HG03432 (cell line): ENCODE measurements at regions not wholly inside any gene's neighbourhood (a gene's known extent, or its start where the extent isn't known, plus 50 kb on each side); places are given as distances from the start of the nearest gene placed in this dataset.

Experiments
- ATAC-seq: cut with Tn5 transposase; IDR thresholded peaks from one replicate; pipeline ENCODE4 v1.9.1; 2021; ENCODE audit warnings: mild to moderate bottlenecking, moderate library complexity; ENCODE audit not compliant: unreplicated experiment

DNA sequence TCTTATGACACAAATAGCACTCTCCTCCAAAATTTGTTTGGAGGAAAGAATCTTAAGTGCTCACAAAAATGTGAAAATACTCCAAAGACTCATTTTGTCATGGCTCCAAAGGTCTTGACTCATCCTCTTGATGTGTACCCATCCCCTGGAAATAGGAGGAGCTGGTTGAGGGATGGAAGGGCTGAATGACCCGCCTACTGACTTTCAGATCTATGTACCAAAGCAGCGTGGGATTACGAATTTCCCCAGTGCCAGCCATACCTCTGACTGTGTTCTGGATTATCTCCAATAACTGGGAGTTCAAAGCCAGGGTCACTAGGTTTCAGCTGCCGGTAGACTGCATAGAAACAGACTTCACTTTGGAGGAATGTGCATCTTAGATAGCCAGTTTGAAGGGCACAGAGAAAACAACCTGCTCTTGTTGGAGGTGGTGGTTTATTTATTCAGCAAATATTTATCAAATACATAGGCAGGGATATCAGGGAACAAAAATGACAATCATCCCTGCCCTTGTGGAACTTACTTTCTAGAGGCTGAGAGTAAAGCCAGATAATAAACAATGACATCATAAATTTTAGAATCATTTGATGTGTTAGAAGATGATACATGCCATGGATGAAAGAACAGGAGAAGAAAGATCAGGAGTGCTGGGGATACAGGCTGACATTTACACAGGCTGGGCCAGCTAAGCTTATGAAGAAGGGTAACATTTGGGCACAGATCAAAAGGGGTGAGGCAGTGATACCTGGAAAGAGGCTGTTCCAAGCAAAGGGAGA lies 246.6 kb downstream of the TBXT start:
- ATAC-seq, result no peak

DNA sequence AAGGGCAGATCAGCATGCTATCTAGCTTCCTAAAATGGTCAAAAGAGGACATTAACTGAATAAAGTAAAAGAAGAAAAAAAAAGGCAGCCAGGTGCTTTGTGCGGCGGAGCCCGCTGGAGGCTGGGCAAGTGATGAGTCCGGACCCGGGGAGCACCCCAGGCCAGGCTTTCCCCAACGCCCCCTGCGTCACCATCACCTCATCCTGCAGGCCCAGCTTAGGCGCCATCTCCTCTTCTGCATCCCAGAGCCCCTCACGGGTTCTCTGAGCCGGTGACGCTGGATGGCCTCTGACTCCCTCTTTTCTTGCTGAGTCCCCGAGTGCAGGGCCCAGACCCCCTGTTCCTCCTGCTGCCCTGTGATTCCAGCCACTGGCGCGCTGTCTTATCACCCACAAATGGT lies 250.1 kb downstream of the TBXT start:
- ATAC-seq, result no peak

DNA sequence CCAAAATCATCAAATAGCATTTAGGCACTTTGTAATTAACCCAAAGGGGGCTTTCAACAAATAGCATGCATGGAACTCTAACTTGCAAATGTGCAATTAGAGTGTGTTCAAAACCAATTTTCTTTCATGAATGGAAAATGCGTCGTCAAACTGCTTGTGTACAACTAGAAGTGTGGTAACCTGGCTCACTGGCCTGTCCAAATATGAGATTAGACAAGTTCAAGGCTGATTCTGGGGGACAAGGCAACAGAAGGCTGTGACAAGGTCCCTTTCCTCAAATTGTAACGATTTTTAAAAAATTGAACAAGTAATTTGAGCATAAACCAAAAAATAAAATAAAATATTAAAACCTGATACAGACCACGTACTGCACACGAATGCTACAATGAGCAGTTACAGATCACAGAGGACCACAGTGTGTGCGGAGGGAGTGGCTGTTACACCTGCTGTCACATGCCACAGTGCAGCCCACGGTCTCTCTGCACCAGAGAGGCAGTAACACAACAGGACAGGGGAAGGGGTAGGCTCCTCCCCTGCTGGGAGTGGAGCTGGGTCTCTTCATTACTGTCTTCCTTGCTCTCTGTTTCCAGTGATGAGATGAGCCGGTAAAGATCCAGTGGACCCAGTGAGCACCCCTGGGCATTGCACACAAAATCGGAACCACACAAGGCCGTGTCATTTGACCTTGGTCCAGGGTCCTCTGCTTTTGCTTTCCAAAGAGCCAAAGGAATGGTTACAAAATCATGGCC lies 252.2 kb upstream of the PDE10A start:
- no peak for ATAC-seq

DNA sequence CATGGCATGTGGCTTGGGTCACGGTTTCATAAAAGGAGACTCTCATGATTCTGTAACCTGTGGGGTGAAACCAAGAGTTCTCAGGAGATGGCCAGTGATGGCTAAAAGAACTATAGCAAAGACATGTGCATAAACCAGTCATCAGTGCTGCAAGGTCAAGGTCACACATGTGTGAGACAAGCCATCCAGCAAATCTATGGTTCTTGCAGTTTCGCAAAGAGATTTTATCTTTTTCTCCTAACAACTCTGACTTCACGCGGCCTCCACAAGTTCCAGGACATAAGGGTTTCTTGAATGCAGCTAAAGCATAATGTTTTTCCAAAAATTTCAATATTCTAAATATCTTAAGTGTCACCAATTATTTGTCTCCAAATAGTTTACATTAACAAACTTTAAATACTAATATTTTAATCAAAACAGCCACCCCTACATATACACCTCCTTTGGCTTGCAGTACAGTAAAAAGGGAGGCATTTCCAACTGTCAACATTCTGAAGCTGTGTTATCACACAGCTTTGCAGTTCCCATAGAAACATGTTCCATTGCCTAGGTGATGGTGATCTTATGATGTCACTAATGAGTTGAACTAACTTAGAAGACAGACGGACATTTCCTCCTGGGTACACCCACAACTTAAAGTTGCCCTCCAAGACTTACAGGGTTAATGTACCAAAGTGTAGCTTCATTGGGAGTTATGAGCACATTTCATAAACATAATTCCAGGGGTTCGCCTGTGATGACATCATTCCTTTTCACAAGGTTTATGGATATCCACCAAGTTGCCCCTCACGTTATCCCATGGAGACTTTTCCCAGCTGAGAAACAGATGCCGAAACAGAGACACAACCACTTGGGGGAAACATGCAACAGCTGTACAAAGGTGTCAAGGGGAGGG lies 250.9 kb upstream of the PDE10A start:
- no peak for ATAC-seq

DNA sequence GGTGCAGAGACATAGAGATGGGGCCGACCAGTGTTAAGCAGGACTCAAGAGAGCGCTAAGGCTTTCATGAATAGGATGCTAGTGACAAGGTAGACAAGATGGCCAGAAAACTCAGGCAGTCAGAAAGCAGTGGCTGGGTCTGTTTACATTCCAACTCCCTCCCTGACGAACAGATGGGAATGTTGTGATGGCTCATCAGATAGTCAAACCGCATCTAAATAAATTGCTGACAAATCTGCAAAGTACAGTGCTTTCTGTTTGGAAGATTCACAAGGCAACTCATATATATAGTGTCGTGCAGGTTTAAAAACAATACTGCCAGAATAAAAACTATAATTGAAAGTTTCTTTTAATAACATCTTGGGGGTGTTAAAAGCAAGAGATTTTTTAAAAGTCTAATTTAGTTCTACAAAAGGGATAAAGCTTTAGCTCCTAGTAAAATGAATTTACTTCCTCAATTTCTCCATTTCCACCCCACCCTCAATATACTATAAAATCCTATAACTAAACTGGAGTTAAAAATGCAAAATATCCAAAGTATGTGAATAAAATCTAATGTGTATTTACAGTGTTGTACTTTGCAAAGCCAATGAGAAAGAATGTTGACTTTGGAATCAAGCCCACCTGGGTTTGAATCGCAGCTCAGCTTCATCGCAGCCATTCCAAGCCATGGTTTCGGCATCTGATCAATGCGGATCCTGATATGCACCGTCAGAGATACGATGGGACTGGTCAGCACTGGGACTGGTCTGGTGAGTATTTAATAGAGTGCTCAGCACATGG lies 247.3 kb upstream of the PDE10A start:
- no peak for ATAC-seq

DNA sequence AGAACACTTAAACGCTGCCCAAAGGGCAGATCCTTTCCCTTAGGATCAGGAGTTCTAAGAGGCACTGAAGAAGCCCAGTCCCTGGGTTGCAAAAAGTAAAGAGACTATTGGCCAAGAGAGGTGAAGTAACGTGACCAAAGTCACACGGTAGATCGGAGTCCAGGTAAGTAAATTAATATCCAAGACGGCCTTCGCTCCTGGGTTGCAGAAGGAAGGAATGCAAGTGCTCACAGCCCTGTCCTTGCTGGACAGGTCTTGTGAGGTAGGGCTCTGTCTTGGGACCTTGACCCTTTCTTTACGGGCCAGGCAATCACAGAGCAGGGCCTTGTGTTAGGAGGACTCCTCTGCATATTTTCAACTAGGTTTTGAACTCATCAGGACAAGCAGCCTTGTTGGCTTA lies 243.7 kb upstream of the PDE10A start:
- ATAC-seq, result no peak

DNA sequence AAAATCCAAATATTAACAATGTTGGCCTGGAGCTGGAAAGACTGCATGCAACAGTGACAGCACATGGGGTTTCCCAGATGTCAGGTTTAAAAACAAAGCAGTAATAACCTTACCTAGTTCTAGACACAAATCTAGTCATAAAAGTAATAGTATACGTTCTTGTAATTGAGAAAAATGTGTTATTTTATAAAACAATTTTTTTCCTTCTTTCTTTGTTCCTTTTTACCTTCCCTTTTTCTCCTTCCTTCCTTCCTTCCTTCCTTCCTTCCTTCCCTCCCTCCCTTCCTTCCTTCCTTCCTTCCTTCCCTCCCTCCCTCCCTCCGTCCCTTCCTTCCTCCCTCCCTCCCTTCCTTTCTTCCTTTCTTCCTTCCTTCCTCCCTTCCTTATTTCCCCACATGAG lies 242.7 kb upstream of the PDE10A start:
- no peak for ATAC-seq

DNA sequence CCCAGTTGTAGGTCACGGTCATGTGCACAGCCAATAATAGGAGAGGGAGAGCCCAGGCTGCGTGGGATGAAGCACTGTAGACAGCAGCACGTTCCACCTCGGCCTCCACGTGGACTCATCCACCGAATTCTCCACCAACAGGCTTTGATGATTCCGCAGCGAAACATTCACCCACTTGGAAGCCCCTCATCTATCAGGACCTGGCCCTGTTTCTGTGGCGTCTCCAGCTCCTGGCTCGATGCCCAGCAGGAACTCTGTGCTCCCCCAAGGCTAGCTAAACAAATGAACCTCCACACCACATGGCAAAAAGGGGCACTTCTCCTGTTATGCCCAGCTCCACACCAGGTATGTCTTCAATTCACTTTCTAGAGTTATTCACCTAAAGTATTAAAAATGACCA lies 237.9 kb upstream of the PDE10A start:
- ATAC-seq, result no peak

DNA sequence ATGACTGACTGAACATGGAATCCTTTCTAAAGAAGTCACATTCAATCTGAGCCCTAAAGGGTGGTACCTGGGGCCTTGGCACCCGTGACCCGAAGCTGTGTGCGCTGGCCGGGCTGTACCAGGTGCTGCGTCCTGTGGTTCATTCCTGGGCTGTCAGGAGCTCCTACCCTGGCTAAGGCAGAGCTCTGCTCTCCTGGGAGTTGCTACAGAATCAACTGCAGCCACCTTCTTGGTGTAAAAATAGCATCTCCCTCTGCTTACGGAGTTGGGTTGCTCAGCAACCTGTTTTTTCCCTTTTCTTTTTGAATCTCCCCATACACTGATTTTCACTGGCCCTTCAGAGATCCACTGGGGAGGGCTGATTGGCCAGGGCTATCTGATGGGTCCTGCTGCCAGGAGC lies 236.6 kb upstream of the PDE10A start:
- no peak for ATAC-seq

DNA sequence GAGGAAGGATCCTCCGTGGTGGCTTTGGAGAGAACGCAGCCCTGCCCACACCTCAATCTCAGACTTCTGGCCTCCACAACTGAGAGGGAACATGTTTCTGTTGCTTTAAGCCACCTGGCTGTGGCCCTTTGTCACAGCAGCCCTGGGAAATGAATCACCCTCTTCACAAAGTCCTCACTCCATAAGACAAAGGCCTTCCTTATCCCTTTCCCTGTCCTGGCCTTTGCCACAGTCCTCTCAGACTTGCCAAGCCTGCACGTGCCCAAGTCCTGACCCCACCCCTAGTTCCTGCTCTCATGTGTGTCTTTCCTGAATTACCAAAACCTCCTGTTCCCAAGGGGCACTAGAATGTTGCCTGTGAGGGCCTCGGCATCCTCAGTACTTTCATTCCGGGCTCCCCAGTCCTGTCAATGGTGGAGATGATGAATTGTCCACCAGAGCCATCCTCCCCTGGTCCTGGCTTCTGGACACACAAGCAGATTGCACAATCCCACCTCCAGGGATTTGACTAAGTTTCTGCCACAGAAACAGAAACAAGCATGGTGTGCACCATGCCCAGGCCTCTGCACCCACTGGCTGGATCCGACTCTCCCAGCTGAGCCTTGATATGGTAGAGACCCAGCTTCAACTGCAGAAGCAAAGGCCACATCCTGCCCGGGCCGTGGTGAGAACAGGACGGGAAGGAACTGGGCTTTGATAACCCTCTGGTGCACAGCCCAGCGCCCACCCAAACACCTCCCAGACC lies 232.6 kb upstream of the PDE10A start:
- no peak for ATAC-seq

DNA sequence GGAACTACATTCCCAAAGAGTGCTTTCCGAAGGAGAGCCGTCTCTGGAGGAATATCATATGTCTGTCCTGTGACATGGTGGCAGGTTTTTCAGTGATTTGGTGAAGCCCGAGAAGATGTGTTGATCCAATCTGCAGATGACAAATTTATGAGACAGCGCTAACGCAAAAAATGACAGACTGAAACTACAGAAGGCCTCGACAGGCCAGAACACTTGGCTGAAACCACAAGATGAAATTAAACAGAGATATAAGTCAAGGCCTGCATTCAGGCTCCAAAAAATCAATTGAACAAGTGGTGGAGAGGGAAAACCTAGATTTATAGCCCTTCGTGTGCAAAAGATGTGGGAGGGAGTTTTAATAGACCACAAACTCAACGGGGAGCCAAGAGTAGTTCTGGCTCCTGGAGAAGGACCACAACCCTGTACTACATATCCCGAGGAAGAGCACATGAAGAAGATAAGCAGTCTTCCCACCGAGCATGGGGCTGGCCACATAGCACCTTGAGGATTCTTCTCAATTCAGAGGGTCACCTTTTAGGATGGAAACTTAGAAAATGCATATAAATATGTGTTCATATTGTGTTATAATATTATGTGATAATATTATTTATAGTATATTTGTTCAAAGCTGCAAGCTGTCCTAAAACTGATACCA lies 231.3 kb upstream of the PDE10A start:
- no peak for ATAC-seq

DNA sequence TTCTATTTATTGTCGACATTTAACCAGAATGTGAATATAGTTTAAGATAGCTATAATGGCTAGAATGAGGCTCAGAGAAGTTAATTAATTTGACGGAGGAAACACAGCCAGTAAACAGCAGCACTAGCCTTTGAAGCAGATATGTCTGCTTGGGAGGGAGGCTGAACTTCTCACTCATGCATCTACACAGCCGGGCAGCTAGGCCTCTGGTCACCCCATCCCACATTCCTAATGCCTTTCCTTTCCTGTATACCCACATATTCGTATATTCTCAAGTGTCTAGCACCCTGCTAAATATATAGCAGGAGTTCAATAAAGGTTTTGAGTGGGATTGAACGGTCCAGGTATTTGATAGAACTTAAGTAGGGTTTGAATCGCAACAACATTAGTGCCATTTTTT lies 230.4 kb upstream of the PDE10A start:
- no peak for ATAC-seq

DNA sequence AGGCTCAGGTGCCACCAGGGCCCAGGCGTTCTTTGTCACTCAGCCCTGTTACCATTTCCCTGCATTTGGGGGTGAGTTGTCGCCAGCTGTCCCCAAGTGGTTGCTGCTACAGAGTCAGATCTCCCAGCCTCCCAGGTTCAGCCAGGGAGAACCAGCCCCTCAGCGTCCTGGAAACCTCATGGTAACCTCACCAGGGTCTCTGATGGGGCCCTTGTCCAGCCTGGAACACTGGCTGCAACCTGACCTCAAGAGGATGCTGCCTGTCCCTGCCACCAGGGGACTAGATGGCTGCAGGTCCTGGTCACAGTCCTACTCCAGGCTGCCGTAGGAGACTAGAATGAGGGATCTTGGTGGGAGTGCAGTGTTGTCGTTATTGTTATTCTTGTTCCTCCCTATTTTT lies 228.3 kb upstream of the PDE10A start:
- no peak for ATAC-seq

DNA sequence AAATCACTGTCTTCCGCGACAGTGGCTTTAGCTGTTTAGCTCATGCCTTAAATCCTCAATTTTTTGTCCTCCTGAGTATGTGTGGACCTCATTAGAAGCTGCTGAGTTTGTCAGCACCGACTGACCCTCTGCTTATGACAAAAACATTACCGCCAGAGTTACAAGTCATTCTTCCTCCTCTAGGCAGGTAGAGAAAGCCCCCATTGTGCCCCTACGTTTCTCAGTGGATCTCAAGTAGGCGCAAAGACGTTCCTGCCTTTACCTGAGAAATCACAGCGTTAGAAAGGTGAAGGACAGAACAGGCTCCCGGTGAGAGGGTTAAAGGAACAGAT lies 227.3 kb upstream of the PDE10A start:
- no peak for ATAC-seq

DNA sequence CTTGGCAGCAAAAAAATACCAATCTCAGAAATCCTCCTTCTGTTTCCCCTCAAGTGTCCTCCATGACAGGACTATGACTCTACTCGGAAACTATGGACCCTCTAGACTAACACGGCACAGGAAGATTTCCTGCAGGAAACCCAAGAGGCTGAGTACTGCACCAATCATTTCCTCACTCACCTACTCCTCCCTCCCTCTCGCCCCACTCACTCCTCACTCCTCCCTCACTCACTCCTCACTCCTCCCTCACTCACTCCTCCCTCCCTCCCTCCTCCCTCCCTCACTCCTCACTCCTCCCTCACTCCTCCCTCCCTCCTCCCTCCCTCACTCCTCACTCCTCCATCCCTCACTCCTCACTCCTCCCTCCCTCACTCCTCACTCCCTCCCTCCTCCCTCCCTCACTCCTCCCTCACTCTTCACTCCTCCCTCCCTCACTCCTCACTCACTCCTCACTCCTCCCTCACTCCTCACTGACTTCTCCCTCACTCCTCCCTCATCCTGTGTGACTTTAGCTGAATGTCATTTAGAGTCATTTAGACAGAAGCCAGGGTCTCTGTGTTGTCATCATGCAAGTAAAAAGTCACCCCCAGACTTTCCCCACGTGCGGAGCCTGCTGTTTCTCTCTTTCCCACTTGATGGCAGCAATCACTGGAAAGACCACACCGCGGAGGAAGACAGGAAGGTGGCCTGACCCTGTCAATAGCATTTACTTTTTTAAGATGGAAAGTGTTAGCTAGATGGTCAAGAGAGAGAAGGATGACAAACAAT lies 226.8 kb upstream of the PDE10A start:
- ATAC-seq, result no peak

DNA sequence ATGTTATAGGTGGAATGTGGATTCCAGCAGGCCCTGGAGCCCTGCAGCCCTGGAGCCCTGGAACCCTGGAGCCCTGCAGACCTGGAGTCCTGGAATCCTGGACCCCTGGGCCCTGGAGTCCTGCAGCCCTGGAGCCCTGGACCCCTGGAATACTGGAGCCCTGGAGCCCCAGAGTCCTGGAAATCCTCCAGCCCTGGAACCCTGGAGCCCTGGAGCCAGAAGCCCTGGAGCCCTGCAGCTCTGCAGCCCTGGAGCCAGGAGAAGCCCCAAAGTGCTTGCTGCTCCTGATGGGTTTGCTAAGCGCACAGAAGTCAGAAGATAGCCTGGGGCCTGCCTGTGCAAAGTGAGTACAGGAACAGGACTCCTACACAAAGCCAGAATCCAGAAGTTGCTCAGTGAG lies 223.1 kb upstream of the PDE10A start:
- ATAC-seq, result no peak

DNA sequence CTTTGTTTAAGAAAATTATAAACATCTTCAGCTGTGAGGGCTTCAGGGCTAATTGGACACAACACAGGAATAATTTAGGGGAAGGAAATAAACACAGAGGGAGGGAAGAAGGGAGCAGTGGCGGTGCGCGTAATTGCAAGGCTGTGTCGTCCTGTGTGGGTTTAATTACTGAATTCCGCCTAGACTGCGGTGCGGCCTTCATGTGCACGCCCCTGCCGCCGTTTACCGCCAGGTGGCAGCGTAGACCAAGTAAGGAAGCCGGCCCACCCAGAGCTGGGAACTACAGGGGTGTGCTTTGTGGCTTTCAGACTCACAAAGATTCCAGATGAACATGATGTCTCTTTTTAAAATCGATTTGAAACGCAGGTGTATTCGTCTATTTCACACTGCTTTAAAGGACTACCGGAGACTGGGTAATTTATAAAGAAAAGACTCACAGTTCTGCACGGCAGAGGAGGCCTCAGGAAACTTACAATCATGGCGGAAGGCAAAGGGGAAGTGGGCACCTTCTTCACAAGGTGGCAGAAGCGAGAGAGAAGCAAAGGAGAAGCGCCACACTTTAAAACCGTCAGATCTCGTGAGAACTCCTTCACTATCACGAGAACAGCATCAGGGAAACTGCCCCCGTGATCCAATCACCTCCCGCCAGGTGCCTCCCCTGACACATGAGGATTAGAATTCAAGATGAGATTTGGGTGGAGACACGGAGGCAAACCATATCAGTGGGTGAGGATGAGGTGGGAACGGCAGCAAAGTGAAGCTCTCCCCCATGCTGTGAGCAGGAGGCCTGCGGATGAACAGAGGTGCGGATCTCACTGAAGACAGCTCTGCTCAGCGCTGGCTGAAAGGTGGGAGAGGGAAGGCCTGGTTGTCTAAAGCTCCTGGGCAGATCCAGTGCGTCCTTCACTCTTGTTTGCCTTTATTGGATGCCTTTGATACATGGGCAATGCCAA lies 222.0 kb upstream of the PDE10A start:
- ATAC-seq, result peak; percentile 97
